ENCODE measurements at regions not wholly inside any gene's neighbourhood (a gene's known extent, or its start where the extent isn't known, plus 50 kb on each side); places are given as distances from the start of the nearest gene placed in this dataset.
"Not testable (repeated sequence)": the region's sequence is repeated elsewhere in the genome, so short reads cannot be mapped to it uniquely, and the experiment has no call there.

- no peak for DNase-seq (ENCODE audit: low read depth in 3 of 3)
Observed at GRCh38 chr10:83753490-83753889, 385.8 kb upstream of the GHITM start.

GRCh38 chr10:83754857-83755256 lies 384.5 kb upstream of the GHITM start:
- no peak for DNase-seq (ENCODE audit: low read depth in 3 of 3)

GRCh38 chr10:83760142-83760541 lies 379.2 kb upstream of the GHITM start:
- DNase-seq (ENCODE audit: low read depth in 3 of 3): no peak

- DNase-seq (ENCODE audit: low read depth in 3 of 3): no peak
Observed at GRCh38 chr10:83764666-83765065, 374.6 kb upstream of the GHITM start.

- DNase-seq (ENCODE audit: low read depth in 3 of 3): no peak
Observed at GRCh38 chr10:83765731-83766130, 373.6 kb upstream of the GHITM start.

GRCh38 chr10:83769281-83769820 lies 370.0 kb upstream of the GHITM start:
- no peak for DNase-seq (ENCODE audit: low read depth in 3 of 3)

GRCh38 chr10:83786701-83787100 lies 352.6 kb upstream of the GHITM start:
- DNase-seq (ENCODE audit: low read depth in 3 of 3): not testable (repeated sequence)

GRCh38 chr10:83801983-83802382 lies 337.3 kb upstream of the GHITM start:
- DNase-seq (ENCODE audit: low read depth in 3 of 3): no peak

GRCh38 chr10:83806717-83807116 lies 332.6 kb upstream of the GHITM start:
- DNase-seq (ENCODE audit: low read depth in 3 of 3): no peak

GRCh38 chr10:83809001-83809400 lies 330.3 kb upstream of the GHITM start:
- DNase-seq (ENCODE audit: low read depth in 3 of 3): no peak

- DNase-seq (ENCODE audit: low read depth in 3 of 3): no peak
Observed at GRCh38 chr10:83816942-83817341, 322.4 kb upstream of the GHITM start.

- no peak for DNase-seq (ENCODE audit: low read depth in 3 of 3)
Observed at GRCh38 chr10:83817797-83818196, 321.5 kb upstream of the GHITM start.

- DNase-seq (ENCODE audit: low read depth in 3 of 3): no peak
Observed at GRCh38 chr10:83819609-83820008, 319.7 kb upstream of the GHITM start.

- no peak for DNase-seq (ENCODE audit: low read depth in 3 of 3)
Observed at GRCh38 chr10:83820033-83820432, 319.3 kb upstream of the GHITM start.

- DNase-seq (ENCODE audit: low read depth in 3 of 3): no peak
Observed at GRCh38 chr10:83824099-83824498, 315.2 kb upstream of the GHITM start.

GRCh38 chr10:83834096-83834495 lies 305.2 kb upstream of the GHITM start:
- no peak for DNase-seq (ENCODE audit: low read depth in 3 of 3)

GRCh38 chr10:83835945-83836745 lies 303.2 kb upstream of the GHITM start:
- no peak for DNase-seq (ENCODE audit: low read depth in 3 of 3)

- DNase-seq (ENCODE audit: low read depth in 3 of 3): no peak
Observed at GRCh38 chr10:83848677-83849076, 290.6 kb upstream of the GHITM start.

- no peak for DNase-seq (ENCODE audit: low read depth in 3 of 3)
Observed at GRCh38 chr10:83849150-83849549, 290.2 kb upstream of the GHITM start.

- DNase-seq (ENCODE audit: low read depth in 3 of 3): no peak
Observed at GRCh38 chr10:83852146-83852545, 287.2 kb upstream of the GHITM start.

GRCh38 chr10:83862723-83863122 lies 276.6 kb upstream of the GHITM start:
- DNase-seq (ENCODE audit: low read depth in 3 of 3): no peak

GRCh38 chr10:83863283-83863966 lies 275.9 kb upstream of the GHITM start:
- DNase-seq (ENCODE audit: low read depth in 3 of 3): no peak

GRCh38 chr10:83869898-83870297 lies 269.4 kb upstream of the GHITM start:
- no peak for DNase-seq (ENCODE audit: low read depth in 3 of 3)
